ENCODE measurements at regions not wholly inside any gene's neighbourhood (a gene's known extent, or its start where the extent isn't known, plus 50 kb on each side); places are given as distances from the start of the nearest gene placed in this dataset.

DNA sequence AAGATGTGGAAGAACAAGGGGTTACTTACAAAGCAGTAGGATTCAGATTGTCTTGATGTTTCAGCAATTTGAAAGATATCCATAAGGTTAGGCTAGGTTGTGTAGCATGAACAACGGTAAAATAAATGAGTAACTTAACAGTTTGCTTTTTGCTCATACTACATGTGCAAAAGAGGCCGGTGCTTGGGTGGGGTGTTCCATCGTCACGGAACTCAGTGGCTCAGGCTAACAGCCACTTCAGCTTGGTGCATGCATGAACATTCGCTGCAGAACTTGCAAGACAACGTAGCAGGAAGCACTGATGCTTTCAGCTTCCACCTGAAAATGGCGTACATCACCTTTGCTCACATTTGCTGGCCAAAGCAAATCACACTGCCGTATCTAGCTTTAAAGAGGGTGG lies 407.3 kb upstream of the CDH20 start:
- intact Hi-C loops (cut with DNase I), result no loop called here

DNA sequence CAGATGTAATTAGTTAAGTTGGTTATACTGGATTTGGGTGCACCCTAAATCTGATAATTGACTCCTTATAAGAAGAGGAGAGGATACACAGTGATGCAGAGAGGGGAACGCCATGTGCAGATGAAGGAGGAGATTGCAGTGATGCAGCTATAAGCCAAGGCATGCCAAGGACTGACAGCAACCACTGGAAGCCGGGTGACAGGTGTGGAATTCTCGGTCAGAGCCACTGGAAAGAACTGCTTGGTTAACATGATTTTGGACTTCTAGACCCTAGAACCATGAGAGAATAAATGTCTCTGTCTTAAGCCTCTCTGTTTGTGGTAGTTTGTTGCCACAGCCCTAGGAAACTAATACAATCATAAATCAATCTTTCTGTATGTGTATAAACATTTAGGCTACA lies 403.3 kb upstream of the CDH20 start:
- 44 to 55% methylated on average over 3 of the region's 3 CpGs for WGBS, 2 donors

More for the DNA sequence above, 407.3 kb upstream of the CDH20 start:
- Histone ChIP-seq H3K36me3 (replicated peaks in 1 of 2; ENCODE audit: insufficient read depth in 1 of 2, low read depth in 2 of 2) (no peaks in the 10 kb centered on the region), H3K27ac (no peak overlapping the region), H3K4me1 (no peaks in the 10 kb centered on the region), H3K27me3 (no peaks in the 10 kb centered on the region), H3K4me3 (no peak overlapping the region), H3K9me3 (no peaks in the 10 kb centered on the region)
- ATAC-seq (no peak), DNase-seq (no peak)
- TF ChIP-seq POLR2A (IDR thresholded peaks at IDR 0.05), result no peak
- TF ChIP-seq, protein P1, sequence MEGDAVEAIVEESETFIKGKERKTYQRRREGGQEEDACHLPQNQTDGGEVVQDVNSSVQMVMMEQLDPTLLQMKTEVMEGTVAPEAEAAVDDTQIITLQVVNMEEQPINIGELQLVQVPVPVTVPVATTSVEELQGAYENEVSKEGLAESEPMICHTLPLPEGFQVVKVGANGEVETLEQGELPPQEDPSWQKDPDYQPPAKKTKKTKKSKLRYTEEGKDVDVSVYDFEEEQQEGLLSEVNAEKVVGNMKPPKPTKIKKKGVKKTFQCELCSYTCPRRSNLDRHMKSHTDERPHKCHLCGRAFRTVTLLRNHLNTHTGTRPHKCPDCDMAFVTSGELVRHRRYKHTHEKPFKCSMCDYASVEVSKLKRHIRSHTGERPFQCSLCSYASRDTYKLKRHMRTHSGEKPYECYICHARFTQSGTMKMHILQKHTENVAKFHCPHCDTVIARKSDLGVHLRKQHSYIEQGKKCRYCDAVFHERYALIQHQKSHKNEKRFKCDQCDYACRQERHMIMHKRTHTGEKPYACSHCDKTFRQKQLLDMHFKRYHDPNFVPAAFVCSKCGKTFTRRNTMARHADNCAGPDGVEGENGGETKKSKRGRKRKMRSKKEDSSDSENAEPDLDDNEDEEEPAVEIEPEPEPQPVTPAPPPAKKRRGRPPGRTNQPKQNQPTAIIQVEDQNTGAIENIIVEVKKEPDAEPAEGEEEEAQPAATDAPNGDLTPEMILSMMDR (IDR thresholded peaks at IDR 0.05), result no peak
- 73 to 78% methylated on average over 8 of the region's 8 CpGs for WGBS, 2 donors

DNA sequence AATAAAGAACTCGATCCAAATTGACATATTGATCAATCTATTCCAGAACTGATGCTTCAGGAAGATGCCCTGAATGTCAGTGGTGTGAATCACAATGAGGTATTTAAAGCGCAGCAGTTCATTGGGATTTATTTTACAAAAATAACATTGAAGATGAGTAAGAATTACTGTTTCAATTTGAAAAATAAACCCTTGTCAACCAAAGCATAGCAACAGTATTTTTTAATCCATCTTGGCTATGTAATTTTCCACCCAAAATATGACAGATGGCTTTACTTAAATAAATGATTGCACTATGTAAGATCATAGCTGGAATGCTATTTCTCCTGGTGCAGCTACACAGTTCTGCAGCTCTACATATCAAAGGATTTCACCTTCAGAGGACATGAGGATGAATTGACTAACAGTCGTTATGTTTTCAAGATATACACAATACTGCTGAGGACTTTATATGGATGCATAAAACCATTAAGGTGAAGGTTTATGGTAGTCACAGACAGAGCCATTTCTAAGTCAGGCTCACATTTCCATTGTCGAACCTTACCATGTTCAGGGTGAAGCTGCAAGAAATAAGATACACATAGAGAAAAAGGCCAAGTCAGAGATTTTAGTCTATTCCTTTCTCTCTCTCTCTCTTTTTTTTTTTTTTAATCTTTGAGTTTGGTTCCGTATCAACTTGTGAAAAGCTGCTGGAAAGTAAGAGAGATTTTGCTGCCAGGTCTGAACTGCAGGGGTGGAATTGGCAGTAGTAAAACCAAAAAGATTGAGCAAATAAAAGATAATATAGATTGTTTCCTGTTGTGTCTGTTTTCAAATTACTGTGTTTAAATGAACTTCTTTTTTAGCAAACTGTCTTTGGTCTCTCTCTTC lies 398.0 kb upstream of the CDH20 start:
- Histone ChIP-seq H3K27ac (no peak overlapping the region), H3K36me3 (replicated peaks in 1 of 2; ENCODE audit: insufficient read depth in 1 of 2, low read depth in 2 of 2) (no peaks in the 10 kb centered on the region), H3K4me1 (no peaks in the 10 kb centered on the region), H3K27me3 (no peaks in the 10 kb centered on the region), H3K9me3 (no peaks in the 10 kb centered on the region), H3K4me3 (no peak overlapping the region)
- no peak for TF ChIP-seq POLR2A (IDR thresholded peaks at IDR 0.05)
- TF ChIP-seq, protein P1 (IDR thresholded peaks at IDR 0.05), result no peak
- 47 to 51% methylated on average over 5 of the region's 5 CpGs for WGBS, 2 donors
- intact Hi-C loops (cut with DNase I), result no loop called here
- DNase-seq (no peak), ATAC-seq (no peak)

More for the DNA sequence above, 403.3 kb upstream of the CDH20 start:
- H3K27me3 ChIP-seq, result no peaks in the 10 kb centered on the region
- H3K4me1 ChIP-seq, result no peaks in the 10 kb centered on the region
- DNase-seq (no peak), ATAC-seq (no peak)
- no peaks in the 10 kb centered on the region for H3K36me3 ChIP-seq (replicated peaks in 1 of 2; ENCODE audit: insufficient read depth in 1 of 2, low read depth in 2 of 2)
- TF ChIP-seq, protein P1 (IDR thresholded peaks at IDR 0.05), result no peak
- TF ChIP-seq POLR2A (IDR thresholded peaks at IDR 0.05), result no peak
- H3K27ac ChIP-seq, result no peak overlapping the region
- intact Hi-C loops (cut with DNase I), result no loop called here
- no peak overlapping the region for H3K4me3 ChIP-seq
- no peaks in the 10 kb centered on the region for H3K9me3 ChIP-seq

DNA sequence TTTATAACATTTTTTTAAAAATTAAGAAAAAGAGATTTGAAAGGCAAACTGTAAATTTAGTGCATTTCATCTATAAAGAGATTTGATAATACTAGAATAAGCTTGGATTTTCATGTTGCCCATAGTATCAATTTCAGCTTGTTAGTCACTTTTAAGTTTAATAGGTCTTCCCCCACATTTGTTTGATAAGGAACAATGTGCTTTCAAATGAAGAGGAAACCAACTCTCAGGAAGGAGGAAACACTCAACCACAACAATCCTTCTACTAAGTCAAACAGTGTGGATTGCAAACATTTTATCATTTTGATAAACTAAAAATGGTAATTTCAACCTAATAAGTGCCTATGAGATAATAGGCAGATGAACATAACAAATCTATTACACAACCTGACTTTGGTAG lies 397.1 kb upstream of the CDH20 start:
- TF ChIP-seq POLR2A (IDR thresholded peaks at IDR 0.05), result no peak
- TF ChIP-seq, protein P1 (IDR thresholded peaks at IDR 0.05), result no peak
- Histone ChIP-seq H3K36me3 (replicated peaks in 1 of 2; ENCODE audit: insufficient read depth in 1 of 2, low read depth in 2 of 2) (no peaks in the 10 kb centered on the region), H3K4me3 (no peak overlapping the region), H3K27ac (no peak overlapping the region), H3K4me1 (no peaks in the 10 kb centered on the region), H3K9me3 (no peaks in the 10 kb centered on the region), H3K27me3 (no peaks in the 10 kb centered on the region)
- intact Hi-C loops (cut with DNase I), result no loop called here
- no peak for ATAC-seq
- DNase-seq, result no peak

DNA sequence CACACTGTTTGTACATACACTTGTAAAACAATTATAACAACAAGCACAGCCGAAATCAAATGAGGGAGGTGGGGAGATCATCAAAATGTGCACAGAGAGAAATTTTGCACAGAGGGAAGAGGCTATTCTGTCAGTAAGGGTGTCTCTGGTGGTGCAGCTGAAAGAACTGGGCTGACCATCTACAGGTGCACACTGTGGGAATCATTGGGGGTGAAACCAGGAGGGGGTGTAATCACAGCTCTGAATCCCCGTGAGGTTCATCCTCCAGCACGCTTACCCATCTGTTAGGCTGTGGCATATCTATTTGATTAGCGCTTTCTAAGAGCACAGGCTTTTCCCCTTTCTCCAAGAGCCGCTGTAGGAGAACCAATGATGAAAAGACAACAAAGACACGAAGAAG lies 389.9 kb upstream of the CDH20 start:
- intact Hi-C loops (cut with DNase I), result no loop called here
- no peak overlapping the region for H3K4me3 ChIP-seq
- no peak for TF ChIP-seq POLR2A (IDR thresholded peaks at IDR 0.05)
- TF ChIP-seq, protein P1 (IDR thresholded peaks at IDR 0.05), result no peak
- 56 to 58% methylated on average over 6 of the region's 6 CpGs for WGBS, 2 donors
- H3K4me1 ChIP-seq, result no peaks in the 10 kb centered on the region
- ATAC-seq (no peak), DNase-seq (no peak)
- H3K9me3 ChIP-seq, result no peaks in the 10 kb centered on the region
- no peaks in the 10 kb centered on the region for H3K27me3 ChIP-seq
- no peak overlapping the region for H3K27ac ChIP-seq
- H3K36me3 ChIP-seq (replicated peaks in 1 of 2; ENCODE audit: insufficient read depth in 1 of 2, low read depth in 2 of 2), result no peaks in the 10 kb centered on the region

Measured in body of pancreas (tissue), 4 donors.